ENCODE measurements at regions not wholly inside any gene's neighbourhood (a gene's known extent, or its start where the extent isn't known, plus 50 kb on each side); places are given as distances from the start of the nearest gene placed in this dataset.

- no peak for TF ChIP-seq MXD4 (CRISPR knock-in tag; IDR thresholded peaks at IDR 0.05; ENCODE audit: borderline replicate concordance)
- no peak for TF ChIP-seq ESRRA (CRISPR knock-in tag; IDR thresholded peaks at IDR 0.05; ENCODE audit: borderline replicate concordance)
- TF ChIP-seq FOXK1 (CRISPR knock-in tag; IDR thresholded peaks at IDR 0.05): 0 out of 2 replicates have a peak, but pooled peaks have one; percentile 25
- no peak for TF ChIP-seq TCF7 (CRISPR knock-in tag; IDR thresholded peaks at IDR 0.05; ENCODE audit: low read depth)
- TF ChIP-seq MLX (CRISPR knock-in tag; IDR thresholded peaks at IDR 0.05): no peak
- no peak for TF ChIP-seq ELF4 (CRISPR knock-in tag; IDR thresholded peaks at IDR 0.05; ENCODE audit: low read depth)
- TF ChIP-seq MYBL2 (CRISPR knock-in tag; IDR thresholded peaks at IDR 0.05): no peak
- no peak for TF ChIP-seq ZNF219 (CRISPR knock-in tag; IDR thresholded peaks at IDR 0.05; ENCODE audit: borderline replicate concordance)
- no peak for TF ChIP-seq TEAD4 (CRISPR knock-in tag; IDR thresholded peaks at IDR 0.05)
- no peak for TF ChIP-seq ZNF317 (CRISPR knock-in tag; IDR thresholded peaks at IDR 0.05; ENCODE audit: borderline replicate concordance, low read depth)
- no peak for TF ChIP-seq ZBTB21 (CRISPR knock-in tag; IDR thresholded peaks at IDR 0.05; ENCODE audit: borderline replicate concordance)
These were observed 684.1 kb downstream of the DIAPH3 start (continued) for GRCh38 chr13:59479629-59480028.

GRCh38 chr13:59480396-59481259, 683.1 kb downstream of the DIAPH3 start:
- DNase-seq (ENCODE audit: low spot score): no peak
- peak overlapping the region; percentile 81 for H3K27ac Mint-ChIP-seq
- TF ChIP-seq ZNF263 (CRISPR knock-in tag; IDR thresholded peaks at IDR 0.05; ENCODE audit: low read depth) (no peak), MYBL2 (CRISPR knock-in tag; IDR thresholded peaks at IDR 0.05) (no peak), USF1 (CRISPR knock-in tag; IDR thresholded peaks at IDR 0.05) (no peak), FOXK1 (CRISPR knock-in tag; IDR thresholded peaks at IDR 0.05) (no peak), NFE2L1 (CRISPR knock-in tag; IDR thresholded peaks at IDR 0.05) (no peak), ATF3 (CRISPR knock-in tag; conservative IDR thresholded peaks at IDR 0.05) (no peak), ZNF425 (CRISPR knock-in tag; conservative IDR thresholded peaks at IDR 0.05) (no peak), ZNF121 (CRISPR knock-in tag; IDR thresholded peaks at IDR 0.05) (no peak), ZNF219 (CRISPR knock-in tag; IDR thresholded peaks at IDR 0.05; ENCODE audit: borderline replicate concordance) (no peak), NR3C1 (CRISPR knock-in tag; conservative IDR thresholded peaks at IDR 0.05; ENCODE audit: low read depth) (no peak), MAX (CRISPR knock-in tag; IDR thresholded peaks at IDR 0.05) (no peak), CREB1 (CRISPR knock-in tag; IDR thresholded peaks at IDR 0.05) (no peak), HMGA2 (CRISPR knock-in tag; IDR thresholded peaks at IDR 0.05) (no peak), TEAD4 (CRISPR knock-in tag; IDR thresholded peaks at IDR 0.05) (no peak), NFATC4 (CRISPR knock-in tag; IDR thresholded peaks at IDR 0.05) (no peak), CTCF (IDR thresholded peaks at IDR 0.05) (no peak)
- peaks cover 68% of the 10 kb centered on the region for H3K4me1 Mint-ChIP-seq
- no peaks in the 10 kb centered on the region; the same call in 1 of the 2 replicates for H3K27me3 Mint-ChIP-seq (ENCODE audit: low read depth)
- no peak for ATAC-seq
- H3K9me3 Mint-ChIP-seq: no peaks in the 10 kb centered on the region
- CTCF ChIA-PET: no interaction called here
- H3K4me3 Mint-ChIP-seq: peak overlapping the region; percentile 41
- no peaks in the 10 kb centered on the region for H3K36me3 Mint-ChIP-seq
- POLR2A ChIA-PET: no interaction called here

Data from WTC11 (cell line).